ENCODE measurements at regions not wholly inside any gene's neighbourhood (a gene's known extent, or its start where the extent isn't known, plus 50 kb on each side); places are given as distances from the start of the nearest gene placed in this dataset.

DNA sequence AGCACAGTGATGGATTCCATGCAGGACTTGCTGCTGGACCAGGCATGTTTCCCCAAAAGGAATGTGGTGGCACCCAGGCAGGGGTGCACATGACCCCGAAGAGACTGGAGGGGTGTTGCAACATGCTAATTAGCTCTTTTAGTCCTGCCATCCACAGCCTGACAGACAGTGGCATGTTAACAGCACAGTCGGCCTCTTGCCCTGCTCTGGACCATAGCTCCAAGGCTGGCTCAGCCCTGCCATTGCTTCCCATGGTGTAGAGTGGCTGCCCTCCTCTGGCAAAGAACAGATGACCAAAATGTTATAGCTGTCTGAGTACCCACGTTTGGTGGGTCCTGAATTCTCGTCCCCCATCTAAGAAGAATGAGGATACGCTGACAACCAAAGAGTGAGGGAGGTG, 736.4 kb upstream of the PTPRD start:
- Histone ChIP-seq H3K27ac (no peak overlapping the region), H3K36me3 (no peaks in the 10 kb centered on the region), H3K4me3 (no peak overlapping the region), H3K27me3 (ENCODE audit: low read depth) (no peaks in the 10 kb centered on the region), H3K9me3 (no peaks in the 10 kb centered on the region), H3K4me1 (no peaks in the 10 kb centered on the region)
- DNase-seq, result no peak
- TF ChIP-seq, protein P1, sequence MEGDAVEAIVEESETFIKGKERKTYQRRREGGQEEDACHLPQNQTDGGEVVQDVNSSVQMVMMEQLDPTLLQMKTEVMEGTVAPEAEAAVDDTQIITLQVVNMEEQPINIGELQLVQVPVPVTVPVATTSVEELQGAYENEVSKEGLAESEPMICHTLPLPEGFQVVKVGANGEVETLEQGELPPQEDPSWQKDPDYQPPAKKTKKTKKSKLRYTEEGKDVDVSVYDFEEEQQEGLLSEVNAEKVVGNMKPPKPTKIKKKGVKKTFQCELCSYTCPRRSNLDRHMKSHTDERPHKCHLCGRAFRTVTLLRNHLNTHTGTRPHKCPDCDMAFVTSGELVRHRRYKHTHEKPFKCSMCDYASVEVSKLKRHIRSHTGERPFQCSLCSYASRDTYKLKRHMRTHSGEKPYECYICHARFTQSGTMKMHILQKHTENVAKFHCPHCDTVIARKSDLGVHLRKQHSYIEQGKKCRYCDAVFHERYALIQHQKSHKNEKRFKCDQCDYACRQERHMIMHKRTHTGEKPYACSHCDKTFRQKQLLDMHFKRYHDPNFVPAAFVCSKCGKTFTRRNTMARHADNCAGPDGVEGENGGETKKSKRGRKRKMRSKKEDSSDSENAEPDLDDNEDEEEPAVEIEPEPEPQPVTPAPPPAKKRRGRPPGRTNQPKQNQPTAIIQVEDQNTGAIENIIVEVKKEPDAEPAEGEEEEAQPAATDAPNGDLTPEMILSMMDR (IDR thresholded peaks at IDR 0.05), result no peak
- no peak for ATAC-seq
- intact Hi-C loops (cut with DNase I), result no loop called here

DNA sequence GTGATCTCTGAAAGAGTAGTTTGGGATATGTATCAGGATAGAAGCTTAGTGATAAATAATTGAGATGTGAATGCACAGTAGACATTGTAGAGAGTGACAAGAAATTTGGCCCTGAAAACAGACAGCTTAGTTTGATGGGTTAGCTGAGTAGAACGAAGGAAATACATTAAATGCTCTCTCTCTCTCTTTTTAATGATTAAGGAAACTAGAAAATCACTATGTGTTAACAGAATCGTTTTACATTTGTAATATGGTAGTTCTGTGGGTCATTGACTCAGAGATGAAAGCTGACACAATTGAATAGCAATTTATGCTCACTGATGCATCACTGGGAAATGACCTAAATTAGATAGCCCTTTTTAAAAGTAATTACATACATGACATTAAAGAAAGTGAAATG, 739.8 kb upstream of the PTPRD start:
- H3K36me3 ChIP-seq, result no peaks in the 10 kb centered on the region
- intact Hi-C loops (cut with DNase I), result no loop called here
- no peak overlapping the region for H3K4me3 ChIP-seq

DNA sequence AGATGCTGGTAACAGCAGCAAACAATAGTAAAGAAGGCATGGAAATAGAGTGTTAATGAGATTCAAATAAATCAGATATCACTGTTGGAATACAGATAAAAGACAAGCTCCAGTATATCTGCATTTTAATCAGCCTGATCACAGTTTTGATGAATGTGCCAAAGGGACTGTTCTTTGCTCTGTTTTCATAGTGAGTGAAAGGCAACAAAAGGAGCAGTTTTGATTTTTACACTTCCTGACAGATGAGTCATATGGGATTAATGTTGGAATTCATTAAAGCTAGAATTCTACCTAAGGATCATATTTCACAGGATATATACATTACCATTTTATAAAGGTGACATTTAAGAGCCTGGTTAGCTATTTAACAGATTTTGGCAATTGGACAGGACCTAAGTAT, 743.3 kb upstream of the PTPRD start:
- intact Hi-C loops (cut with DNase I), result no loop called here
- TF ChIP-seq, protein P1 (IDR thresholded peaks at IDR 0.05), result no peak
- Histone ChIP-seq H3K9me3 (no peaks in the 10 kb centered on the region), H3K4me1 (no peaks in the 10 kb centered on the region), H3K4me3 (no peak overlapping the region), H3K27me3 (ENCODE audit: low read depth) (no peaks in the 10 kb centered on the region), H3K27ac (no peak overlapping the region), H3K36me3 (no peaks in the 10 kb centered on the region)
- DNase-seq (no peak), ATAC-seq (no peak)

More for the DNA sequence above, 739.8 kb upstream of the PTPRD start:
- no peaks in the 10 kb centered on the region for H3K27me3 ChIP-seq (ENCODE audit: low read depth)
- no peaks in the 10 kb centered on the region for H3K9me3 ChIP-seq
- no peaks in the 10 kb centered on the region for H3K4me1 ChIP-seq
- H3K27ac ChIP-seq, result no peak overlapping the region
- DNase-seq, result no peak
- ATAC-seq, result no peak
- TF ChIP-seq, protein P1 (IDR thresholded peaks at IDR 0.05), result no peak

DNA sequence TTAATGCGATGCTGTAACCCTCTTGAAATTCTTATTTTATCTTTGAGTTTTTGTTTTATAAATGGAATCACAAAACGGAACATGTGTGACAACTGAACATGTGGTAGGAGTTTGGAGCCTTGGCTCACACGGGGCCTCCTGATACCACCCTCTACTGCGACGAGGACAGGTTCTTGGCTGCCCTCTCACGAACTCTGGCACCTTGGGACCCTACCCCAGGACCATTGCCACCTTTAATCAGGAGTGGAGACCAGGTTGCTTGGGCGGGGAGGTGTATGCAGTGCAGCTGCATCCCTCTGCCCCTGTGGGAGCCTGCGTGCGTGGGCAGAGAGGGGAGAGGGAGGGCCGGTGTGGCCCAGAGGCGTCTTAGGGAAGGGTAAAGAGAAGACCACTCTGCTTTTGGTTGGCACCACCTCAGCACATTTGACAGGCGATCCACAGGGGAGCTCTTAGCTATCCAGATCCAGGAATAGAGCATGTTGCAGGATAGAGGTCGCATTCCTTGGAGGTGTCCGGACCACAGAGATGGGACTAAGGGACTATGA, 753.9 kb upstream of the PTPRD start:
- no peak overlapping the region for H3K4me3 ChIP-seq
- no peaks in the 10 kb centered on the region for H3K27me3 ChIP-seq (ENCODE audit: low read depth)
- H3K9me3 ChIP-seq, result no peaks in the 10 kb centered on the region
- no peaks in the 10 kb centered on the region for H3K36me3 ChIP-seq
- ATAC-seq (no peak), DNase-seq (no peak)
- TF ChIP-seq, protein P1 (IDR thresholded peaks at IDR 0.05), result no peak
- H3K27ac ChIP-seq, result no peak overlapping the region
- no peaks in the 10 kb centered on the region for H3K4me1 ChIP-seq
- intact Hi-C loops (cut with DNase I), result no loop called here

DNA sequence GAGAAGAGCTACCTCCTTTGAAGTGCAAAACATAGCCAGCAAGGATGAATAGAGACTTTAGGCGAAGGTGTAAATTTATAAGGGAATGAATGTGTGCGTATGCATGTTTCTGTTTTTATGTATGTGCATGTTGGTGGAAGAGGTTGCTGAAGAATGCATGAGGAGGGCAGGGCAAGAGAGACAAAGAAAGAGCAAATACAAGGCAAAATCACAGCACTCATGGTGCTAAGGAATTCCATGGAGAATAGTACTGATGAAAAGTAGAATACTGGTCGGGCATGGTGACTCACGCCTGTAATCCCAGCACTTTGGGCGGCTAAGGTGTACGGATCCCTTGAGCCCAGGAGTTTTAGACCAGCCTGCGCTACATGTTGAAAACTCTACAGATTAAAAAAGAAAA, 762.1 kb upstream of the PTPRD start:
- no peak overlapping the region for H3K4me3 ChIP-seq
- no peaks in the 10 kb centered on the region for H3K9me3 ChIP-seq
- no peak overlapping the region for H3K27ac ChIP-seq
- ATAC-seq (no peak), DNase-seq (no peak)
- no peaks in the 10 kb centered on the region for H3K4me1 ChIP-seq
- intact Hi-C loops (cut with DNase I), result no loop called here
- TF ChIP-seq, protein P1 (IDR thresholded peaks at IDR 0.05), result no peak
- no peaks in the 10 kb centered on the region for H3K36me3 ChIP-seq
- no peaks in the 10 kb centered on the region for H3K27me3 ChIP-seq (ENCODE audit: low read depth)

DNA sequence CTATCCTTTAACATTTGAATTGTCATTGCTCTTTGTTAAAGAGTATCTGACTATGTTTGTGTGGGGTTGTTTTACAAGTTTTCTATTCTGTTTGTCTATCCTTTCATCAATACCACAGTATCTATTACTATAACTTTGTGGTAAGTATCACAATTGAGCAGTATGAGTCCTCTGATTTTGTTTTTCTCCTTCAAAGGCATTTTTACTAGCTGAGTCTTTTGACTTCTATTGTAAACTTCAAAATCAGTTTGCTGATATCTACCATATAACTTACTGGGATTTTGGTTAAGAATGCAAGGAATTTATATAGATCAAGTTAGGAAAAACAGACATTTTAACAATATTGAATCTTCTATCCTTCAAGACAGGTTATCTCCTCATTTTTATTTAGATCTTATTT, 789.8 kb upstream of the PTPRD start:
- H3K9me3 ChIP-seq, result peaks cover 35% of the 10 kb centered on the region

More for the DNA sequence above, 789.8 kb upstream of the PTPRD start:
- Histone ChIP-seq H3K36me3 (no peaks in the 10 kb centered on the region), H3K4me3 (no peak overlapping the region), H3K27me3 (ENCODE audit: low read depth) (no peaks in the 10 kb centered on the region), H3K27ac (no peak overlapping the region), H3K4me1 (no peaks in the 10 kb centered on the region)
- ATAC-seq (no peak), DNase-seq (no peak)
- intact Hi-C loops (cut with DNase I), result no loop called here
- TF ChIP-seq, protein P1 (IDR thresholded peaks at IDR 0.05), result no peak
